ENCODE measurements at regions not wholly inside any gene's neighbourhood (a gene's known extent, or its start where the extent isn't known, plus 50 kb on each side); places are given as distances from the start of the nearest gene placed in this dataset.

DNA sequence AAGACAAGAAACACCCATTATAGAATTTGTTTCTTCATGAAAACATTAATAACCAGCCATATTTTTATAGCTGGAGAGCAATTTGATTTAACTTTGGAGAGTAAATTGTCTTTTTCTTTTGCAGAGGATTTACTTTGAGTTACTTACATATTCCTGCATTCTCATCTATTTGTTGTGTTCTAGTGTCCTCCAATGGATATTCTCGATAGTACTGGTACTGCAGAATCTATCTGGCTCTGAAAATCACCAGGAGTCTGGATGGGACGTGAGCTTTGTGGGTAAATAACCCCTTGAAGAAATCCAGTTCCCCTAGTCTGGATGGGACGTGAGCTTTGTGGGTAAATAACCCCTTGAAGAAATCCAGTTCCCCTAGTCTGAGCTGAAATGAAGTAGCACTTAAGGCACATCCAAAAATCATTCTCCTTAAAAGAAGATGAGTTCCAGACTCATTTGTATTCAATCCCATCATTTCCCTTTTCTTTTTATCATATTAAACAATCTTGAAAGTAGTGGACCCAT lies 294.1 kb upstream of the UBE2E2 start:
- Histone ChIP-seq H4K20me1 (ENCODE audit: low read length) (no peaks in the 10 kb centered on the region), H3K9me3 (ENCODE audit: low read length) (no peaks in the 10 kb centered on the region), H3K27me3 (ENCODE audit: low read length) (no peaks in the 10 kb centered on the region), H3K4me3 (ENCODE audit: low read length) (no peak overlapping the region), H2AFZ (ENCODE audit: low read length) (no peak overlapping the region), H3F3A (ENCODE audit: low read length, unreplicated experiment) (no peaks in the 10 kb centered on the region), H3K9me2 (replicated peaks; ENCODE audit: low read length) (no peaks in the 10 kb centered on the region), H3K4me1 (ENCODE audit: insufficient read depth, low read length) (no peaks in the 10 kb centered on the region), H3K79me2 (ENCODE audit: low read length) (no peaks in the 10 kb centered on the region), H3K9ac (ENCODE audit: low read length) (no peak overlapping the region), H3K27ac (ENCODE audit: low read length) (no peak overlapping the region), H3K36me3 (ENCODE audit: low read depth, low read length) (no peaks in the 10 kb centered on the region), H3K4me2 (ENCODE audit: low read length) (no peak overlapping the region)
- TF ChIP-seq CTCF (conservative IDR thresholded peaks at IDR 0.05; ENCODE audit: low read depth, low read length) (0 out of 2 replicates have a peak, but pooled peaks have one; percentile 17), EZH2 (IDR thresholded peaks at IDR 0.05; ENCODE audit: low read length, unreplicated experiment) (no peak)
- ATAC-seq = no peak
- CTCF ChIA-PET = interaction anchor here (0.6 kb wide), 1 partner anchor 280 kb away, joined by 3 read pairs; no protein-coding TSS in a partner anchor
- POLR2A ChIA-PET (ENCODE audit: unreplicated experiment) = interaction anchor here (0.6 kb wide), 1 partner anchor 176 kb away, joined by 3 read pairs; no protein-coding TSS in a partner anchor
- BruUV-seq (replicated peaks) = no TSS peak
- intact Hi-C loops (cut with micrococcal nuclease) = no loop called here
- no peak for DNase-seq

DNA sequence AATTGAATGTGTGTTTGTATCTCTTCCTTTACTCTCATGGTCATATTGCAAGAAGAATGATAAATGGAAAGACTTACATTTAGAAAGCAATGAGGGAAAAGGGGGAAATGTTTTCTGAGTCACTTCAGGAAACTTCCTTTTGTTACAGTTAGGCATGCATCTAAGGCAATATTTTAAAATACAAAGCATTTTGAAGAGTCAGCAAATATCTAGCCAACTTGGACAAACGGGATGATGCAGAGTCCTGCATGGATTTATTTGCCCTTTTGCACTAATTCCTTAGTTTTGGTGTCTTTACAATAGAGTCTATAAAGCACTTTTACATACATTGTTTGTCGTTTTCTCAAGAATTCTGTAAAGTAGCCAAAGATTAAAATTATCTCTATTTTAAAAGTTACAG lies 286.2 kb upstream of the UBE2E2 start:
- POLR2A ChIA-PET (ENCODE audit: unreplicated experiment) = no interaction called here
- no TSS peak for BruUV-seq (replicated peaks)
- DNase-seq (no peak), ATAC-seq (no peak)
- Histone ChIP-seq H3K9me3 (ENCODE audit: low read length) (no peaks in the 10 kb centered on the region), H3K27ac (ENCODE audit: low read length) (no peak overlapping the region), H3K9ac (ENCODE audit: low read length) (no peak overlapping the region), H3K4me2 (ENCODE audit: low read length) (no peak overlapping the region), H3K4me3 (ENCODE audit: low read length) (no peak overlapping the region), H3F3A (ENCODE audit: low read length, unreplicated experiment) (no peaks in the 10 kb centered on the region), H3K4me1 (ENCODE audit: insufficient read depth, low read length) (peaks cover 7% of the 10 kb centered on the region), H3K9me2 (replicated peaks; ENCODE audit: low read length) (no peaks in the 10 kb centered on the region), H3K27me3 (ENCODE audit: low read length) (no peaks in the 10 kb centered on the region), H2AFZ (ENCODE audit: low read length) (no peak overlapping the region), H3K36me3 (ENCODE audit: low read depth, low read length) (no peaks in the 10 kb centered on the region), H3K79me2 (ENCODE audit: low read length) (no peaks in the 10 kb centered on the region), H4K20me1 (ENCODE audit: low read length) (no peaks in the 10 kb centered on the region)
- intact Hi-C loops (cut with micrococcal nuclease) = no loop called here
- no peak for TF ChIP-seq EZH2 (IDR thresholded peaks at IDR 0.05; ENCODE audit: low read length, unreplicated experiment)
- no peak for TF ChIP-seq CTCF (conservative IDR thresholded peaks at IDR 0.05; ENCODE audit: low read depth, low read length)
- TF ChIP-seq EZH2phosphoT487 (IDR thresholded peaks at IDR 0.05; ENCODE audit: borderline replicate concordance, low read length) = no peak
- CTCF ChIA-PET = no interaction called here

DNA sequence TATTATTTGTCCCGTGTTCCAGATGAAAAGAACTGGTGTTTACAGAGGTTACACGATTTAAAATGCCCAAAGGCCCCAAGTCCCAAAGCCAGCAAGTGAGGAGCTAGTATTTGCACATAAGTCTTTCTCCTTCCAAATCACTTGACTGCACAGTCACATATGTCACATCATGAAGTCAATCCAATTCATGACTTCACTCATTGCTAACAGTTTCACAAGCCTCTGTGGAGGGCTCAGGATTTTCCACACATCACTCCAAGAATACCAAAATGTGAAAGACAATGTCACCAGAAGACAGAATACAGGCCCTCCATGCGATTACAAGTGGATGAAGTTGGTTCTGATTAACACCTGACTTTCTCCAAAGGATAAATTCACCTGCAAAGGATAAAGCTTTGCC lies 283.1 kb upstream of the UBE2E2 start:
- no peaks in the 10 kb centered on the region for H4K20me1 ChIP-seq (ENCODE audit: low read length)

More for the DNA sequence above, 283.1 kb upstream of the UBE2E2 start:
- Histone ChIP-seq H3K4me2 (ENCODE audit: low read length) (no peak overlapping the region), H2AFZ (ENCODE audit: low read length) (no peak overlapping the region), H3K9me3 (ENCODE audit: low read length) (no peaks in the 10 kb centered on the region), H3K4me3 (ENCODE audit: low read length) (no peak overlapping the region), H3K9me2 (replicated peaks; ENCODE audit: low read length) (no peaks in the 10 kb centered on the region), H3K27ac (ENCODE audit: low read length) (no peak overlapping the region), H3K9ac (ENCODE audit: low read length) (no peak overlapping the region), H3F3A (ENCODE audit: low read length, unreplicated experiment) (peaks cover 4% of the 10 kb centered on the region), H3K27me3 (ENCODE audit: low read length) (no peaks in the 10 kb centered on the region), H3K79me2 (ENCODE audit: low read length) (no peaks in the 10 kb centered on the region), H3K36me3 (ENCODE audit: low read depth, low read length) (no peaks in the 10 kb centered on the region), H3K4me1 (ENCODE audit: insufficient read depth, low read length) (peaks cover 34% of the 10 kb centered on the region)
- intact Hi-C loops (cut with micrococcal nuclease) = loop anchor here (5.0 kb wide), 4 partner anchors 197 to 352 kb away; partner anchors contain the start of gene UBE2E2
- POLR2A ChIA-PET (ENCODE audit: unreplicated experiment) = no interaction called here
- ATAC-seq (no peak), DNase-seq (no peak)
- BruUV-seq (replicated peaks) = no TSS peak
- CTCF ChIA-PET = no interaction called here
- TF ChIP-seq EZH2 (IDR thresholded peaks at IDR 0.05; ENCODE audit: low read length, unreplicated experiment) (no peak), CTCF (conservative IDR thresholded peaks at IDR 0.05; ENCODE audit: low read depth, low read length) (no peak), EZH2phosphoT487 (IDR thresholded peaks at IDR 0.05; ENCODE audit: borderline replicate concordance, low read length) (no peak)
